Esophagus muscularis mucosa (tissue), 4 donors: ENCODE measurements at regions not wholly inside any gene's neighbourhood (a gene's known extent, or its start where the extent isn't known, plus 50 kb on each side); places are given as distances from the start of the nearest gene placed in this dataset.

Experiments
- DNase-seq: peaks from one replicate; pipeline ENCODE4 v3.0.0-alpha.2; 2017; ENCODE audit errors: extremely low spot score
- H3K27ac ChIP-seq, 4 donors: fragments of 200-600 bp; sonication (generic); replicated peaks in 1 of 4; 1 replicate in 3 of 4; 2 replicates in 1 of 4; pipeline ENCODE4 v1.5.1; 2016 to 2019; ENCODE audit warnings: mild to moderate bottlenecking in 1 of 4
- H3K27me3 ChIP-seq, 4 donors: fragments of 200-600 bp; sonication (generic); one replicate each; pipeline versions ENCODE4 v1.5.1 to v1.6.0; 2016 to 2019
- H3K36me3 ChIP-seq, 4 donors: fragments of 200-600 bp; sonication (generic); one replicate each; pipeline ENCODE4 v1.5.1; 2016 to 2019
- H3K4me1 ChIP-seq, 4 donors: fragments of 200-600 bp; sonication (generic); one replicate each; pipeline ENCODE4 v1.5.1; 2016 to 2019
- H3K4me3 ChIP-seq, 4 donors: fragments of 200-600 bp; sonication (generic); 1 replicate in 2 of 4; 2 replicates in 2 of 4; pipeline ENCODE4 v1.5.1; 2016 to 2019; ENCODE audit warnings: mild to moderate bottlenecking in 4 of 4, moderate library complexity in 1 of 4
- H3K9me3 ChIP-seq, 4 donors: fragments of 200-600 bp; sonication (generic); 1 replicate in 3 of 4; 2 replicates in 1 of 4; pipeline ENCODE4 v1.5.1; 2016 to 2019
- CTCF ChIP-seq, 3 experiments: fragments of 200-600 bp in 2 of 3; fragments of 450-650 bp in 1 of 3; sonication (generic) in 2 of 3; IDR thresholded peaks; one replicate each; pipeline ENCODE4 v1.5.1; 2017 to 2019; ENCODE audit warnings: antibody characterized with exemption in 3 of 3, mild to moderate bottlenecking in 2 of 3, moderate library complexity in 1 of 3
- EP300 ChIP-seq: sonication (generic); formaldehyde crosslinking; IDR thresholded peaks from one replicate; pipeline ENCODE4 v1.6.1; 2017; ENCODE audit warnings: antibody characterized with exemption
- POLR2A ChIP-seq: fragments of 450-650 bp; IDR thresholded peaks from one replicate; pipeline ENCODE4 v1.6.1; 2017; ENCODE audit warnings: antibody characterized with exemption, moderate library complexity, mild to moderate bottlenecking, low read depth
- POLR2AphosphoS5 ChIP-seq, 2 donors: sonication (generic); formaldehyde crosslinking; IDR thresholded peaks; one replicate each; pipeline ENCODE4 v1.6.1; 2017; ENCODE audit warnings: antibody characterized with exemption in 2 of 2
- WGBS: methylation state at CpG from one replicate; pipeline ENCODE4 v1.1.5; 2018; 5-methylcytosine and 5-hydroxymethylcytosine counted together
- intact Hi-C: fragments of 100-400 bp; cut with DNase I; formaldehyde crosslinking; loops from one replicate; pipeline ENCODE4 v1.15.1; 2023

GRCh38 chr2:239807568-239807967 is 217.6 kb downstream of the NDUFA10 start:
- Histone ChIP-seq H3K27me3 (no peaks in the 10 kb centered on the region), H3K4me1 (peaks cover 0 to 19% (median 15%) of the 10 kb centered on the region in 4 donors), H3K4me3 (no peak overlapping the region), H3K36me3 (no peaks in the 10 kb centered on the region), H3K27ac (no peak overlapping the region), H3K9me3 (no peaks in the 10 kb centered on the region)
- TF ChIP-seq EP300 (no peak), CTCF (IDR thresholded peaks at IDR 0.05) (no peak), POLR2A (no peak), POLR2AphosphoS5 (IDR thresholded peaks at IDR 0.05) (no peak)
- no peak for DNase-seq
- WGBS: 94% methylated on average over 10 of the region's 10 CpGs
- intact Hi-C loops: no loop called here

GRCh38 chr2:239806758-239807434 is 218.2 kb downstream of the NDUFA10 start:
- no peak overlapping the region for H3K4me3 ChIP-seq
- TF ChIP-seq EP300 (no peak), CTCF (IDR thresholded peaks at IDR 0.05) (no peak), POLR2A (no peak), POLR2AphosphoS5 (IDR thresholded peaks at IDR 0.05) (no peak)
- no peaks in the 10 kb centered on the region for H3K36me3 ChIP-seq
- peaks cover 0 to 12% (median 11%) of the 10 kb centered on the region in 4 donors for H3K4me1 ChIP-seq
- no peaks in the 10 kb centered on the region for H3K27me3 ChIP-seq
- H3K9me3 ChIP-seq: no peaks in the 10 kb centered on the region
- intact Hi-C loops: no loop called here
- DNase-seq: no peak
- H3K27ac ChIP-seq: no peak overlapping the region
- 93% methylated on average over 10 of the region's 19 CpGs for WGBS

GRCh38 chr2:239806276-239806675 is 218.9 kb downstream of the NDUFA10 start:
- no peaks in the 10 kb centered on the region for H3K36me3 ChIP-seq
- no peak for TF ChIP-seq CTCF (IDR thresholded peaks at IDR 0.05)
- TF ChIP-seq POLR2A: no peak
- TF ChIP-seq EP300: no peak
- TF ChIP-seq POLR2AphosphoS5 (IDR thresholded peaks at IDR 0.05): no peak
- 100% methylated on average over 6 of the region's 7 CpGs for WGBS
- DNase-seq: no peak
- no peaks in the 10 kb centered on the region for H3K27me3 ChIP-seq
- no peak overlapping the region for H3K4me3 ChIP-seq
- intact Hi-C loops: no loop called here
- H3K4me1 ChIP-seq: peaks cover 0 to 6% (median 5%) of the 10 kb centered on the region in 4 donors
- H3K27ac ChIP-seq: no peak overlapping the region
- H3K9me3 ChIP-seq: no peaks in the 10 kb centered on the region

- Histone ChIP-seq H3K27ac (no peak overlapping the region), H3K4me1 (no peaks in the 10 kb centered on the region), H3K27me3 (no peaks in the 10 kb centered on the region), H3K9me3 (no peaks in the 10 kb centered on the region), H3K4me3 (no peak overlapping the region), H3K36me3 (no peaks in the 10 kb centered on the region)
- intact Hi-C loops: no loop called here
- 91% methylated on average over 14 of the region's 14 CpGs for WGBS
- TF ChIP-seq EP300 (no peak), POLR2AphosphoS5 (IDR thresholded peaks at IDR 0.05) (no peak), CTCF (IDR thresholded peaks at IDR 0.05) (no peak), POLR2A (no peak)
- no peak for DNase-seq
These were observed 219.7 kb downstream of the NDUFA10 start for GRCh38 chr2:239805414-239805813.

GRCh38 chr2:239805043-239805329 is 220.2 kb downstream of the NDUFA10 start:
- 89% methylated on average over 3 of the region's 12 CpGs for WGBS
- Histone ChIP-seq H3K9me3 (no peaks in the 10 kb centered on the region), H3K27me3 (no peaks in the 10 kb centered on the region), H3K4me3 (no peak overlapping the region), H3K36me3 (no peaks in the 10 kb centered on the region), H3K27ac (no peak overlapping the region), H3K4me1 (no peaks in the 10 kb centered on the region)
- intact Hi-C loops: no loop called here
- no peak for TF ChIP-seq POLR2AphosphoS5 (IDR thresholded peaks at IDR 0.05)
- TF ChIP-seq POLR2A: no peak
- TF ChIP-seq EP300: no peak
- no peak for TF ChIP-seq CTCF (IDR thresholded peaks at IDR 0.05)
- no peak for DNase-seq
